ENCODE measurements at regions not wholly inside any gene's neighbourhood (a gene's known extent, or its start where the extent isn't known, plus 50 kb on each side); places are given as distances from the start of the nearest gene placed in this dataset.

DNA sequence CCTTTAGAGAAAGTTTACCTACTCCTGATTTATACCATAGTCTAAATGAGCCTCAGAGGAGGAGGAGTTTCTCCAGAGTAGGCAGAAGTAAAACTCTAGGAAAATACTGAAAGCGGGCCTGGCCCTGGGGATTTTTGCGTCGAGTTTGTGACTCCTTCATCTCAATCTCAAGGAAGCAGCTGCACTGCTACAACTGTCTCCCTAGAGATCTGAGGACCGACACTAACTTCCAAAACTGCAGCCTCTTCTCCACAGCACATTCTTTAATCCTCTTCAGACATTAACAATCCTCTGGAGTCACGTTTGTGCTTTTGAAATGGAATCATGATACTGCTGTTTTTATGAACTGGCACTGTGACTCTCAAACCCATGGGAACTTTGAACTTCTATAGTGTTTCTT, 281.4 kb downstream of the KCNS3 start:
- TF ChIP-seq, protein P1, sequence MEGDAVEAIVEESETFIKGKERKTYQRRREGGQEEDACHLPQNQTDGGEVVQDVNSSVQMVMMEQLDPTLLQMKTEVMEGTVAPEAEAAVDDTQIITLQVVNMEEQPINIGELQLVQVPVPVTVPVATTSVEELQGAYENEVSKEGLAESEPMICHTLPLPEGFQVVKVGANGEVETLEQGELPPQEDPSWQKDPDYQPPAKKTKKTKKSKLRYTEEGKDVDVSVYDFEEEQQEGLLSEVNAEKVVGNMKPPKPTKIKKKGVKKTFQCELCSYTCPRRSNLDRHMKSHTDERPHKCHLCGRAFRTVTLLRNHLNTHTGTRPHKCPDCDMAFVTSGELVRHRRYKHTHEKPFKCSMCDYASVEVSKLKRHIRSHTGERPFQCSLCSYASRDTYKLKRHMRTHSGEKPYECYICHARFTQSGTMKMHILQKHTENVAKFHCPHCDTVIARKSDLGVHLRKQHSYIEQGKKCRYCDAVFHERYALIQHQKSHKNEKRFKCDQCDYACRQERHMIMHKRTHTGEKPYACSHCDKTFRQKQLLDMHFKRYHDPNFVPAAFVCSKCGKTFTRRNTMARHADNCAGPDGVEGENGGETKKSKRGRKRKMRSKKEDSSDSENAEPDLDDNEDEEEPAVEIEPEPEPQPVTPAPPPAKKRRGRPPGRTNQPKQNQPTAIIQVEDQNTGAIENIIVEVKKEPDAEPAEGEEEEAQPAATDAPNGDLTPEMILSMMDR (IDR thresholded peaks at IDR 0.05; ENCODE audit: low read depth, low read length, poor library complexity, severe bottlenecking): no peak
- no peak for TF ChIP-seq EZH2phosphoT487 (IDR thresholded peaks at IDR 0.05; ENCODE audit: borderline replicate concordance, low read length)
